HepG2 (cell line): ENCODE measurements at regions not wholly inside any gene's neighbourhood (a gene's known extent, or its start where the extent isn't known, plus 50 kb on each side); places are given as distances from the start of the nearest gene placed in this dataset.

ENCODE experiments used
- ATAC-seq: fragments of 200-7000 bp; cut with Tn5 transposase; 3 replicates; pipeline ENCODE4 v1.9.1; 2020; ENCODE audit warnings: mild to moderate bottlenecking, moderate library complexity
- BruUV-seq: library from RNA; stranded (reverse); fragments of 400-500 nt; replicated peaks from 2 replicates; lab custom pipeline; 2021; lab: Mats Ljungman, UMichigan
- CTCF ChIA-PET: fragments of 300-600 bp; formaldehyde crosslinking; extraction: SDS; loops from one replicate; lab custom pipeline; 2021; ENCODE audit warnings: low total read pairs, inconsistent platforms, low intra/inter-chr PET ratio; lab: Yijun Ruan, JAX
- POLR2A ChIA-PET: fragments of 350-600 bp; sonication (Branson Sonifier 250); formaldehyde crosslinking; loops from one replicate; lab custom pipeline; 2020; ENCODE audit warnings: antibody characterized with exemption, inconsistent platforms; lab: Yijun Ruan, JAX
- DNase-seq: peaks from one replicate; pipeline ENCODE4 v3.0.0-alpha.2; 2015; ENCODE audit warnings: low spot score
- FAIRE-seq: peaks from 3 replicates; lab custom pipeline; 2011; peaks lifted over from hg19 to GRCh38; lab: Jason Lieb, UNC
- H2AFZ ChIP-seq: one replicate; pipeline ENCODE4 v1.6.1; 2011; ENCODE audit warnings: low read length, inconsistent platforms
- H3K27ac ChIP-seq: fragments of 300-600 bp; 3 replicates; pipeline ENCODE4 v1.8.0; 2011; ENCODE audit warnings: mixed run types, mild to moderate bottlenecking, mixed read lengths, low read length, inconsistent platforms; ENCODE audit not compliant: insufficient read depth; ENCODE audit errors: extremely low read length
- H3K27me3 ChIP-seq, 2 experiments: fragments of 200-600 bp in 1 of 2; 2 replicates in 1 of 2; 3 replicates in 1 of 2; pipeline versions ENCODE4 v1.6.0 to v1.8.0; 2011; ENCODE audit warnings: low read length in 2 of 2, mild to moderate bottlenecking in 2 of 2, moderate library complexity in 2 of 2, inconsistent platforms in 1 of 2; ENCODE audit not compliant: insufficient read depth in 2 of 2, control insufficient read depth in 1 of 2
- H3K36me3 ChIP-seq, 2 experiments: fragments of 200-600 bp in 1 of 2; replicated peaks in 1 of 2; 2 replicates in 1 of 2; 3 replicates in 1 of 2; pipeline versions ENCODE4 v1.5.1 to v1.8.0; 2011; ENCODE audit warnings: low read length in 2 of 2, inconsistent platforms in 1 of 2; ENCODE audit not compliant: insufficient read depth in 2 of 2, control insufficient read depth in 1 of 2
- H3K4me1 ChIP-seq: 2 replicates; pipeline ENCODE4 v1.5.1; 2012; ENCODE audit warnings: low read length, inconsistent platforms; ENCODE audit not compliant: insufficient read depth
- H3K4me2 ChIP-seq: 2 replicates; pipeline ENCODE4 v1.6.0; 2011; ENCODE audit warnings: low read depth, low read length, inconsistent platforms
- H3K4me3 ChIP-seq, 3 experiments: fragments of 200-600 bp in 1 of 3; sonication (generic), shearing (Covaris generic) in 1 of 3; replicated peaks in 1 of 3; 2 replicates each; pipeline ENCODE4 v1.5.1; 2011 to 2016; ENCODE audit warnings: low read length in 3 of 3, inconsistent platforms in 2 of 3, low read depth in 2 of 3, mild to moderate bottlenecking in 2 of 3, control low read depth in 1 of 3, mixed read lengths in 1 of 3; ENCODE audit not compliant: insufficient read depth in 1 of 3
- H3K79me2 ChIP-seq: one replicate; pipeline ENCODE4 v1.6.1; 2011; ENCODE audit warnings: low read length, inconsistent platforms; ENCODE audit not compliant: insufficient read depth
- H3K9ac ChIP-seq: 2 replicates; pipeline ENCODE4 v1.6.0; 2011; ENCODE audit warnings: mild to moderate bottlenecking, low read depth, low read length, inconsistent platforms; ENCODE audit not compliant: insufficient read depth
- H3K9me3 ChIP-seq: 2 replicates; pipeline ENCODE4 v1.5.1; 2012; ENCODE audit warnings: mild to moderate bottlenecking, low read length
- H4K20me1 ChIP-seq: 2 replicates; pipeline ENCODE4 v1.6.0; 2011; ENCODE audit warnings: inconsistent platforms, mild to moderate bottlenecking, low read length, moderate library complexity; ENCODE audit not compliant: insufficient read depth
- ADNP ChIP-seq: sonication (generic); formaldehyde crosslinking; IDR thresholded peaks from 2 replicates; pipeline ENCODE4 v1.4.0; 2020; ENCODE audit warnings: missing genetic modification reagents
- ATF1 ChIP-seq: IDR thresholded peaks from 2 replicates; pipeline ENCODE4 v1.6.1; 2016; ENCODE audit warnings: mild to moderate bottlenecking, control low read depth
- FOXK1 ChIP-seq: sonication (generic); formaldehyde crosslinking; IDR thresholded peaks from 2 replicates; pipeline ENCODE4 v1.4.0; 2020; ENCODE audit warnings: low read depth, missing genetic modification reagents, borderline replicate concordance
- HNF4A ChIP-seq: sonication (generic); formaldehyde crosslinking; IDR thresholded peaks from 2 replicates; pipeline ENCODE4 v1.4.0; 2020; ENCODE audit warnings: missing genetic modification reagents
- HOXD1 ChIP-seq: sonication (generic); formaldehyde crosslinking; IDR thresholded peaks from 2 replicates; pipeline ENCODE4 v1.5.0; 2020; ENCODE audit warnings: missing genetic modification reagents
- IKZF1 ChIP-seq: fragments of 450-650 bp; IDR thresholded peaks from 2 replicates; pipeline ENCODE4 v1.7.1; 2016
- MED1 ChIP-seq: sonication (generic); formaldehyde crosslinking; IDR thresholded peaks from 2 replicates; pipeline ENCODE4 v1.4.0; 2020; ENCODE audit warnings: missing genetic modification reagents
- NFYB ChIP-seq: sonication (generic); formaldehyde crosslinking; IDR thresholded peaks from 2 replicates; pipeline ENCODE4 v1.4.0; 2020; ENCODE audit warnings: missing genetic modification reagents
- NR2F6 ChIP-seq, 2 experiments: IDR thresholded peaks; 2 replicates each; pipeline ENCODE4 v1.6.1; 2016; ENCODE audit warnings: antibody characterized with exemption in 1 of 2, mild to moderate bottlenecking in 1 of 2
- PHF21A ChIP-seq: sonication (generic); formaldehyde crosslinking; IDR thresholded peaks from 2 replicates; pipeline ENCODE4 v1.5.0; 2020; ENCODE audit warnings: mild to moderate bottlenecking, missing genetic modification reagents
- REL ChIP-seq: sonication (generic); formaldehyde crosslinking; conservative IDR thresholded peaks from 2 replicates; pipeline ENCODE4 v1.8.0; 2022; ENCODE audit warnings: mild to moderate bottlenecking, missing genetic modification reagents, moderate library complexity
- SP1 ChIP-seq, 2 experiments: fragments of 450-650 bp in 1 of 2; sonication (generic) in 1 of 2; formaldehyde crosslinking in 1 of 2; IDR thresholded peaks; 2 replicates each; pipeline versions ENCODE4 v1.4.0 to v1.6.1; 2016 to 2020; ENCODE audit warnings: missing genetic modification reagents in 1 of 2
- ZMYM4 ChIP-seq: sonication (generic); formaldehyde crosslinking; IDR thresholded peaks from 2 replicates; pipeline ENCODE4 v1.8.1; 2023; ENCODE audit warnings: mild to moderate bottlenecking, missing genetic modification reagents
- ZNF230 ChIP-seq: sonication (generic); formaldehyde crosslinking; IDR thresholded peaks from 2 replicates; pipeline ENCODE4 v1.4.0; 2020; ENCODE audit warnings: mild to moderate bottlenecking, missing genetic modification reagents
- ZNF251 ChIP-seq: sonication (generic); formaldehyde crosslinking; IDR thresholded peaks from 2 replicates; pipeline ENCODE4 v1.9.0; 2021; ENCODE audit warnings: mild to moderate bottlenecking, missing genetic modification reagents
- WGBS: methylation state at CpG from one replicate; pipeline ENCODE4 v1.1.6; 2017; ENCODE audit warnings: low lambda C conversion rate; 5-methylcytosine and 5-hydroxymethylcytosine counted together
- in situ Hi-C: cut with HindIII; loops from 2 replicates; pipeline ENCODE4 v1.10.0; 2017; ENCODE audit warnings: low pct_unique_long_range_greater_than_20kb; ENCODE audit not compliant: extremely low pct_ligation_motif_present
- intact Hi-C: fragments of 100-400 bp; cut with micrococcal nuclease; formaldehyde crosslinking; loops from one replicate; pipeline ENCODE4 v1.10.0; 2022; ENCODE audit not compliant: unreplicated experiment
- TF ChIP-seq, protein P1 (sequence below): sonication (generic); formaldehyde crosslinking; IDR thresholded peaks from 2 replicates; pipeline ENCODE4 v1.4.0; 2020; ENCODE audit warnings: missing genetic modification reagents
- TF ChIP-seq, protein P2 (sequence below): sonication (generic); formaldehyde crosslinking; IDR thresholded peaks from 2 replicates; pipeline ENCODE4 v1.4.0; 2020; ENCODE audit warnings: missing genetic modification reagents

DNA sequence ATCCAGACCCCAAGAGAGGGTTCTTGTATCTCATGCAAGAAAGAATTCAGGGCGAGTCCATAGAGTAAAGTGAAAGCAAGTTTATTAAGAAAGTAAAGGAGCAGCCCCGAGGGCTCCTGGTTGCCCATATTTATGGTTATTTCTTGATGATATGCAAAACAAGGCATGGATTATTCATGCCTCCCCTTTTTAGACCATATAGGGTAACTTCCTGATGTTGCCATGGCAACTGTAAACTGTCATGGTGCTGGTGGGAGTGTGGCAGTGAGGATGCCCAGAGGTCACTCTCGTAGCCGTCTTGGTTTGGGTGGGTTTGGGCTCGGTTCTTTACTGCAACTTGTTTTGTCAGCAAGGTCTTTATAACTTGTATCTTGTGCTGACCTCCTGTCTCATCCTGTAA lies 750.2 kb upstream of the FANCL start (continued):
- no peak for TF ChIP-seq ZNF251 (CRISPR knock-in tag)

DNA sequence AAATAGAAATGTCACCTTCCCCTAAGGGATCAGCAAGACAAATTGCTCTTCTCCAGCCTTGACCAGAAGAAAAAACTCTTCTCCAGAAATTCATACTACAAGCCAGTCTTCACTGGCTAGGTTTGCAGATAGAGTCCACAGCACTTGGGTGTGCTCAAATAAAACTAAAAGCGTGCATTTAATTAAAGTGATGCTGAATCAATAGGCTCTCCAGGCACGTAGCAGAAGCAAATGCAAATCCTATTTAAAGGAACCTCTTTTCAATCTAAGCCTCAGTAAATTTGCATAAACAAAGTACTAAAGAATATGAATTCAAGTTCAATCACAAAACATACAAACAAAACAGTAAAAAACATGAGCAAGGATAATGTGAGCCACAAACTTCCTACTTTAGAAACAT lies 744.4 kb upstream of the FANCL start:
- no peak for ATAC-seq
- no peak overlapping the region for H3K4me2 ChIP-seq
- ChIA-PET POLR2A (no interaction called here), CTCF (no interaction called here)
- DNase-seq, result no peak
- WGBS, result 2% methylated on average over 2 of the region's 2 CpGs
- peaks cover 0 to 3% of the 10 kb centered on the region in 2 experiments; a peak in 1 of 5 replicates for H3K27me3 ChIP-seq
- BruUV-seq, result no TSS peak
- H3K79me2 ChIP-seq, result no peaks in the 10 kb centered on the region
- H3K9me3 ChIP-seq, result no peaks in the 10 kb centered on the region
- in situ Hi-C loops (no loop called here), intact Hi-C loops (no loop called here)
- FAIRE-seq, result no peak
- H2AFZ ChIP-seq, result no peak overlapping the region
- no peak overlapping the region for H3K9ac ChIP-seq
- no peaks in the 10 kb centered on the region for H3K36me3 ChIP-seq
- no peaks in the 10 kb centered on the region for H3K4me1 ChIP-seq
- H3K4me3 ChIP-seq, result no peak overlapping the region
- H3K27ac ChIP-seq, result no peak overlapping the region
- TF ChIP-seq MED1 (CRISPR knock-in tag), result no peak
- TF ChIP-seq PHF21A, result no peak
- no peak for TF ChIP-seq FOXK1 (CRISPR knock-in tag)
- TF ChIP-seq HNF4A (CRISPR knock-in tag), result no peak
- no peak for TF ChIP-seq ATF1
- no peak for TF ChIP-seq REL
- TF ChIP-seq, protein P1, sequence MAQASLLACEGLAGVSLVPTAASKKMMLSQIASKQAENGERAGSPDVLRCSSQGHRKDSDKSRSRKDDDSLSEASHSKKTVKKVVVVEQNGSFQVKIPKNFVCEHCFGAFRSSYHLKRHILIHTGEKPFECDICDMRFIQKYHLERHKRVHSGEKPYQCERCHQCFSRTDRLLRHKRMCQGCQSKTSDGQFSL (CRISPR knock-in tag), result no peak
- no peak for TF ChIP-seq NR2F6 (IDR thresholded peaks at IDR 0.05)
- no peak for TF ChIP-seq NR2F6 (CRISPR knock-in tag; IDR thresholded peaks at IDR 0.05)
- no peaks in the 10 kb centered on the region for H4K20me1 ChIP-seq

DNA sequence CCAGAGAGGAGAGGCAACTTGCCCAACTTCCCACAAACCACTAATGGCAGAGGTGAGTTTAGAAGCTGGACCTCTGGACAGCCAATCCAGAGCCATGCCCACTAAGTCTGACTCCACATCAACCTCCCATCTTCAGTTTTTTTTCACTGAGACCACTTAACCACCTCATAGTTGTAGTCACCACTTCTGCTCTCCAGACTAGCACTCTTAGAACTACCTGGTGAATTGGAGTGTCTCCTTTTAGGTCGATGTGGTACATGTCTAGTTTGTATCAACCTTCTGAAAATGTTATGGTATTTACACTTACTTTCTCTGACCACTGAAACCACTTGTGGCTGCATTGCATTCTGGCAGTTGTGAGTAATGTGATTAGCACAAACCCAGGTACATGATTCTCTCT lies 743.6 kb upstream of the FANCL start:
- Histone ChIP-seq H3K4me2 (no peak overlapping the region), H4K20me1 (no peaks in the 10 kb centered on the region), H2AFZ (no peak overlapping the region), H3K79me2 (no peaks in the 10 kb centered on the region), H3K9ac (no peak overlapping the region), H3K9me3 (no peaks in the 10 kb centered on the region), H3K36me3 (no peaks in the 10 kb centered on the region), H3K27ac (no peak overlapping the region), H3K4me3 (no peak overlapping the region), H3K27me3 (peaks cover 0 to 3% of the 10 kb centered on the region in 2 experiments; a peak in 1 of 5 replicates), H3K4me1 (no peaks in the 10 kb centered on the region)
- 0% methylated on average over 1 of the region's 1 CpG for WGBS
- POLR2A ChIA-PET, result no interaction called here
- BruUV-seq, result no TSS peak
- intact Hi-C loops (no loop called here), in situ Hi-C loops (no loop called here)
- FAIRE-seq (no peak), DNase-seq (no peak), ATAC-seq (no peak)
- CTCF ChIA-PET, result no interaction called here
- TF ChIP-seq HOXD1 (CRISPR knock-in tag) (no peak), IKZF1 (no peak), ZMYM4 (CRISPR knock-in tag) (no peak), ADNP (CRISPR knock-in tag) (no peak), SP1 (IDR thresholded peaks at IDR 0.05) (no peak), SP1 (CRISPR knock-in tag; IDR thresholded peaks at IDR 0.05) (no peak), ZNF230 (no peak), NFYB (CRISPR knock-in tag) (no peak)
- TF ChIP-seq, protein P2, sequence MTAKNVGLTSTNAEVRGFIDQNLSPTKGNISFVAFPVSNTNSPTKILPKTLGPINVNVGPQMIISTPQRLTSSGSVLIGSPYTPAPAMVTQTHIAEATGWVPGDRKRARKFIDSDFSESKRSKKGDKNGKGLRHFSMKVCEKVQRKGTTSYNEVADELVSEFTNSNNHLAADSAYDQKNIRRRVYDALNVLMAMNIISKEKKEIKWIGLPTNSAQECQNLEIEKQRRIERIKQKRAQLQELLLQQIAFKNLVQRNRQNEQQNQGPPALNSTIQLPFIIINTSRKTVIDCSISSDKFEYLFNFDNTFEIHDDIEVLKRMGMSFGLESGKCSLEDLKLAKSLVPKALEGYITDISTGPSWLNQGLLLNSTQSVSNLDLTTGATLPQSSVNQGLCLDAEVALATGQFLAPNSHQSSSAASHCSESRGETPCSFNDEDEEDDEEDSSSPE (CRISPR knock-in tag), result no peak
